PC-3 (cell line): ENCODE measurements at regions not wholly inside any gene's neighbourhood (a gene's known extent, or its start where the extent isn't known, plus 50 kb on each side); places are given as distances from the start of the nearest gene placed in this dataset.
"Not testable (repeated sequence)": the region's sequence is repeated elsewhere in the genome, so short reads cannot be mapped to it uniquely, and the experiment has no call there.

Experiments
- ATAC-seq: fragments of 200-7000 bp; cut with Tn5 transposase; 2 replicates; pipeline ENCODE4 v1.9.1; 2020; ENCODE audit warnings: mild to moderate bottlenecking, moderate library complexity
- BruUV-seq: library from RNA; stranded (reverse); fragments of 400-500 nt; replicated peaks from 2 replicates; lab custom pipeline; 2021; lab: Mats Ljungman, UMichigan
- CTCF ChIA-PET: fragments of 300-600 bp; sonication (Branson Sonifier 250); formaldehyde crosslinking; loops from one replicate; lab custom pipeline; 2022; ENCODE audit warnings: antibody characterized with exemption; lab: Charles Lee
- POLR2A ChIA-PET: fragments of 300-600 bp; sonication (Branson Sonifier 250); formaldehyde crosslinking; loops from one replicate; lab custom pipeline; 2022; ENCODE audit warnings: antibody characterized with exemption; ENCODE audit not compliant: unreplicated experiment; lab: Charles Lee
- DNase-seq: peaks from one replicate; pipeline ENCODE4 v3.0.0-alpha.2; 2015
- H2AFZ ChIP-seq: fragments of 300-600 bp; sonication (generic); 2 replicates; pipeline ENCODE4 v1.6.0; 2016; ENCODE audit warnings: antibody characterized with exemption, low read length
- H3F3A ChIP-seq: fragments of 300-600 bp; sonication (generic); one replicate; pipeline ENCODE4 v1.6.0; 2017; ENCODE audit warnings: antibody characterized with exemption, low read length, control low read depth, mild to moderate bottlenecking; ENCODE audit not compliant: unreplicated experiment
- H3K27ac ChIP-seq: fragments of 300-600 bp; sonication (generic); 2 replicates; pipeline ENCODE4 v1.5.1; 2016; ENCODE audit warnings: mild to moderate bottlenecking, low read length
- H3K27me3 ChIP-seq: fragments of 300-600 bp; sonication (generic); 2 replicates; pipeline ENCODE4 v1.6.1; 2016; ENCODE audit warnings: low read length, mixed read lengths
- H3K36me3 ChIP-seq: fragments of 300-600 bp; sonication (generic); 2 replicates; pipeline ENCODE4 v1.6.1; 2016; ENCODE audit warnings: low read depth, mixed run types, low read length, mixed read lengths
- H3K4me1 ChIP-seq: fragments of 300-600 bp; sonication (generic); 2 replicates; pipeline ENCODE4 v1.5.1; 2016; ENCODE audit warnings: low read length; ENCODE audit not compliant: insufficient read depth
- H3K4me2 ChIP-seq: fragments of 300-600 bp; sonication (generic); 2 replicates; pipeline ENCODE4 v1.6.0; 2016; ENCODE audit warnings: low read length
- H3K4me3 ChIP-seq: fragments of 300-600 bp; sonication (generic); 2 replicates; pipeline ENCODE4 v1.5.1; 2016; ENCODE audit warnings: mild to moderate bottlenecking, low read length, mixed read lengths
- H3K79me2 ChIP-seq: fragments of 300-600 bp; sonication (generic); 2 replicates; pipeline ENCODE4 v1.6.1; 2017; ENCODE audit warnings: low read length, mixed read lengths
- H3K9ac ChIP-seq: fragments of 300-600 bp; sonication (generic); 2 replicates; pipeline ENCODE4 v1.6.0; 2016; ENCODE audit warnings: mild to moderate bottlenecking, low read length
- H3K9me2 ChIP-seq: fragments of 300-600 bp; sonication (generic); replicated peaks from 2 replicates; pipeline ENCODE4 v1.6.1; 2016; ENCODE audit warnings: mixed run types, low read length, mixed read lengths
- H3K9me3 ChIP-seq: fragments of 300-600 bp; sonication (generic); 2 replicates; pipeline ENCODE4 v1.6.1; 2016; ENCODE audit warnings: low read length, mixed read lengths
- H4K20me1 ChIP-seq: fragments of 300-600 bp; sonication (generic); 2 replicates; pipeline ENCODE4 v1.6.1; 2016; ENCODE audit warnings: low read length, mixed read lengths
- EZH2 ChIP-seq: fragments of 300-600 bp; sonication (generic); IDR thresholded peaks from one replicate; pipeline ENCODE4 v1.6.1; 2017; ENCODE audit warnings: antibody characterized with exemption, mild to moderate bottlenecking, low read length; ENCODE audit not compliant: unreplicated experiment
- EZH2phosphoT487 ChIP-seq: fragments of 300-600 bp; sonication (generic); IDR thresholded peaks from 2 replicates; pipeline ENCODE4 v1.6.1; 2018; ENCODE audit warnings: mild to moderate bottlenecking, antibody characterized with exemption, low read length, borderline replicate concordance
- intact Hi-C: fragments of 100-400 bp; cut with micrococcal nuclease; formaldehyde crosslinking; loops from 2 replicates; pipeline ENCODE4 v1.9.0; 2023
- TF ChIP-seq, protein P1 (sequence below): fragments of 300-600 bp; sonication (generic); conservative IDR thresholded peaks from 2 replicates; pipeline ENCODE4 v1.5.1; 2017; ENCODE audit warnings: antibody characterized with exemption, low read depth, mild to moderate bottlenecking, low read length

DNA sequence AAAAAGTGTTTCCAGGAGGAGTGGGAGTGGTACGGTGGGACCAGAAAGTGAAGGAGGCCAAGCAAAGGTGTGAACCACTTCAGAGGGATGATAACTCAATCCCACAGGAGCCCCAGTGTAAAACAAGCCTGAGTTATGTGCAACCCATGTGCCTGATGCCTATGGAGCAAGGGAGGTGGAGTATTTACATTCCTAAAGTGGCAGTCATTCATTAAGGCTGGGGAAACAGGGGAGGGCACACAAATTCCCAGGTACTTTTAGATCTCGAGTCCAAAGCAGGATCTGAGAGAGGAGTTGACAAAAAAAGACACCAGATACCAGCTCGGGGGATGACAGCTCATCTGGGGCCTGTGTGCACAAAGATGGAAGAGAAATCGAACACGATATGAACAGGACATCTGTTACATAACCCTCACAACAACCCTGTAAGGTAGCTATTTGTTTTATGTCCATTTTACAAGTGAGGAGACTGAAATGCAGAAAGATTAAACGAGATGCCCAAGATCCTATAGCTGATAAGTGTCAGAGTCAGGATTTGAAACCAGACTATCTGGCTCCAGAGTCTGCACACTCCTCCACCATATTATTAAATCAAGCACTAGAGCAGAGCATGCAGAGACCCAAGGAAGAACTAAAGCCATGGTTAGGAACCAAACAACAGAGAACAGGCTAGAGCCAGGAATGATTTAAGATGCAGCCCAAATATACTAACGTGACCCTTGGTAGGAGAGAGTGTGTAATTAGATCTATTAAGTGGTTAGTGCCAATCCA is 91.9 kb upstream of the MAPK10 start:
- CTCF ChIA-PET: no interaction called here

DNA sequence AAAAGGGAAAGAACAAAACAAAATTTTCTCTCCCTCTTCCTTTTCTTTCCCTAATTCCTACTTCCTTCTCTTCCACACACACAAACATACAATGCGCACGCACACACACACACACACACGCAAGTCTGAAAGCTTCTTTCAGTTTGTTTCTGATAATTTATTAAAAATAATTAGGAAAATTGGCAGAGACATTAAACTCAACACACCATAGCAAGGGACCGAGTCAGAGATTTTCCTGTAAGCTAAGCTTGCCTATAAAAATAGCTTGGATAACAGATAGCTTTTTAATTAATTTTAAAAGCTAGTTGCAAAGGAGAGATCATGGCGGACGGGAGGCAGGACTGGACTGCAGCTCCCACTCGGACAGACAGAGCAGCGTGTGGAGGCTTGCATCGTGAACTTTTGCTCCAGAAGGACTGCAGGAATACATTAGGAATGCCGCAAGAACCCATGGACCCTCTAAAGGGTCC is 92.6 kb upstream of the MAPK10 start:
- no peak overlapping the region for H3K4me2 ChIP-seq
- POLR2A ChIA-PET: no interaction called here
- TF ChIP-seq EZH2: no peak
- TF ChIP-seq, protein P1, sequence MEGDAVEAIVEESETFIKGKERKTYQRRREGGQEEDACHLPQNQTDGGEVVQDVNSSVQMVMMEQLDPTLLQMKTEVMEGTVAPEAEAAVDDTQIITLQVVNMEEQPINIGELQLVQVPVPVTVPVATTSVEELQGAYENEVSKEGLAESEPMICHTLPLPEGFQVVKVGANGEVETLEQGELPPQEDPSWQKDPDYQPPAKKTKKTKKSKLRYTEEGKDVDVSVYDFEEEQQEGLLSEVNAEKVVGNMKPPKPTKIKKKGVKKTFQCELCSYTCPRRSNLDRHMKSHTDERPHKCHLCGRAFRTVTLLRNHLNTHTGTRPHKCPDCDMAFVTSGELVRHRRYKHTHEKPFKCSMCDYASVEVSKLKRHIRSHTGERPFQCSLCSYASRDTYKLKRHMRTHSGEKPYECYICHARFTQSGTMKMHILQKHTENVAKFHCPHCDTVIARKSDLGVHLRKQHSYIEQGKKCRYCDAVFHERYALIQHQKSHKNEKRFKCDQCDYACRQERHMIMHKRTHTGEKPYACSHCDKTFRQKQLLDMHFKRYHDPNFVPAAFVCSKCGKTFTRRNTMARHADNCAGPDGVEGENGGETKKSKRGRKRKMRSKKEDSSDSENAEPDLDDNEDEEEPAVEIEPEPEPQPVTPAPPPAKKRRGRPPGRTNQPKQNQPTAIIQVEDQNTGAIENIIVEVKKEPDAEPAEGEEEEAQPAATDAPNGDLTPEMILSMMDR: no peak
- TF ChIP-seq EZH2phosphoT487: no peak
- intact Hi-C loops: no loop called here
- no peaks in the 10 kb centered on the region for H3F3A ChIP-seq
- DNase-seq: no peak
- no peaks in the 10 kb centered on the region for H3K27me3 ChIP-seq
- no peaks in the 10 kb centered on the region for H4K20me1 ChIP-seq
- H3K4me3 ChIP-seq: no peak overlapping the region
- no peak overlapping the region for H2AFZ ChIP-seq
- no peak overlapping the region for H3K27ac ChIP-seq
- ATAC-seq: no peak
- CTCF ChIA-PET: no interaction called here
- no peaks in the 10 kb centered on the region for H3K9me3 ChIP-seq
- no peaks in the 10 kb centered on the region for H3K79me2 ChIP-seq
- no TSS peak for BruUV-seq
- no peaks in the 10 kb centered on the region for H3K9me2 ChIP-seq
- no peak overlapping the region for H3K9ac ChIP-seq
- no peaks in the 10 kb centered on the region for H3K36me3 ChIP-seq
- H3K4me1 ChIP-seq: peaks cover 34% of the 10 kb centered on the region

More for the DNA sequence above, 91.9 kb upstream of the MAPK10 start:
- Histone ChIP-seq H3K4me1 (peaks cover 34% of the 10 kb centered on the region), H3K9me3 (no peaks in the 10 kb centered on the region), H3F3A (no peaks in the 10 kb centered on the region), H3K4me3 (no peak overlapping the region), H3K4me2 (peak overlapping the region; percentile 59), H2AFZ (peak overlapping the region; percentile 64), H3K9ac (no peak overlapping the region), H3K27ac (no peak overlapping the region), H4K20me1 (no peaks in the 10 kb centered on the region), H3K9me2 (no peaks in the 10 kb centered on the region), H3K36me3 (no peaks in the 10 kb centered on the region), H3K27me3 (no peaks in the 10 kb centered on the region), H3K79me2 (no peaks in the 10 kb centered on the region)
- TF ChIP-seq EZH2phosphoT487: no peak
- peak; percentile 61 for DNase-seq
- POLR2A ChIA-PET: interaction anchor here (0.6 kb wide), 1 partner anchor 338 kb away, joined by 3 read pairs; no protein-coding TSS in a partner anchor
- no TSS peak for BruUV-seq
- intact Hi-C loops: no loop called here
- peak; percentile 83 for ATAC-seq

DNA sequence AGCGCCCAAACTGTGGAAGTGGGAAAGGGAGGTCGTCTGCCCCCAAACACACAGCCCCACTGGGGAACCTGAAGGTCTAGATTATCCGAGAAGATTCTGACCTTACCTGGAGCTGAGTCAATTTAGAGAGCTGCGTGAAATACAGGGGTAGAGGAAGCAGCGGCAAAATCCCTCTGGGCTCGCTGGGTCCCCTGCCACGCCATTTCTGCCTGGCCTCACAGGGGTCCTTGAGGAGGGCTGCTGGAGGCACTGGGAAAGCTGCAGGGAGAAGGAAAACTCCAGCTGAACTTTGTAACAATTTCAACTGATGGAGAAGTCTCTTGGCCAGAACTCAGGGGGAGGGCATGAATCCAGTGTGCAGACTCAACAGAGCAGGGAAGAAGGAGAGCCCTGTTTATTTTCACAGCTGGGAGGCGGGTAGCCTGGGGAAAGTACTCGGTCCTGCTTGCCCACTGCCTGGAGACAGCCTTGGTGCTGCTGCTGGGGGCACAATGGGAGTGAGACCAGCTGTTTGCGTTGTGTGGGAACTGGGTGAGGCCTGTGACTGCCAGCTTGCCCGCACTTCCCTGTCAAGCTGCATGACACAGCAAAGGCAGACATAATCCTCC is 93.2 kb upstream of the MAPK10 start:
- no peaks in the 10 kb centered on the region for H3F3A ChIP-seq
- no peak overlapping the region for H3K4me3 ChIP-seq
- ChIA-PET CTCF (no interaction called here), POLR2A (no interaction called here)
- H3K36me3 ChIP-seq: no peaks in the 10 kb centered on the region
- intact Hi-C loops: no loop called here
- no peaks in the 10 kb centered on the region for H3K9me3 ChIP-seq
- no TSS peak for BruUV-seq
- no peak for TF ChIP-seq EZH2phosphoT487
- no peaks in the 10 kb centered on the region for H3K79me2 ChIP-seq
- no peak overlapping the region for H2AFZ ChIP-seq
- H3K4me1 ChIP-seq: peaks cover 34% of the 10 kb centered on the region
- no peaks in the 10 kb centered on the region for H3K27me3 ChIP-seq
- H3K27ac ChIP-seq: no peak overlapping the region
- DNase-seq: peak; percentile 4
- H3K4me2 ChIP-seq: no peak overlapping the region
- ATAC-seq: no peak
- H3K9me2 ChIP-seq: no peaks in the 10 kb centered on the region
- H4K20me1 ChIP-seq: no peaks in the 10 kb centered on the region
- no peak overlapping the region for H3K9ac ChIP-seq

DNA sequence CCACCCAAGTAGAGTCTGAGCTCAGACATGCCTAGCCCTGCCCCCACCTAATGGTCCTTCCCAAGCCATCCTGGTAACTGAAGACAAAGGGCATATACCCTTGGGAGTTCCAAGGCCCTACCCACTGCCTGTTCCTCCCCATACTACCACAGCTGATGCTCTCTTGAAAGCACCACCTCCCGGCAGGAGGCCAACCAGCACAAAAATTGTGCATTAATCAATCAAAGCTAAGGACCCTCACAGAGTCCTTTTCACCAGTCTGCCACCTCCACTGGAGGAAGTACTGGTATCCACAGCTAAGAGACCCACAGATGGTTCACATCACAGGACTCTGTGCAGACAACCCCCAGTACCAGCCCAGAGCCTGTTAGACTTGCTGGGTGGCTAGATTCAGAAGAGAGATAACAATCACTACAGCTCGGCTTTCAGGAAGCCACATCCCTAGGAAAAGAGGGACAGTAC is 93.8 kb upstream of the MAPK10 start:
- H3K4me2 ChIP-seq: peak overlapping the region; percentile 57
- BruUV-seq, H3K4me3 ChIP-seq, H4K20me1 ChIP-seq, POLR2A ChIA-PET, H3K36me3 ChIP-seq, ATAC-seq, H3F3A ChIP-seq, intact Hi-C loops, H3K27me3 ChIP-seq, CTCF ChIA-PET, H3K9me3 ChIP-seq, H3K9me2 ChIP-seq, H3K9ac ChIP-seq, H3K79me2 ChIP-seq: not testable (repeated sequence)
- peak overlapping the region; percentile 53; the same call in 1 of the 2 replicates for H2AFZ ChIP-seq
- DNase-seq: peak; percentile 68
- H3K27ac ChIP-seq: 0 out of 2 replicates have a peak overlapping the region, but pooled peaks have one; percentile 34
- peaks cover 34% of the 10 kb centered on the region for H3K4me1 ChIP-seq
